Caco-2 (cell line): ENCODE measurements at regions not wholly inside any gene's neighbourhood (a gene's known extent, or its start where the extent isn't known, plus 50 kb on each side); places are given as distances from the start of the nearest gene placed in this dataset.

Experiments
- BruUV-seq: library from RNA; stranded (reverse); fragments of 400-500 nt; replicated peaks from 2 replicates; lab custom pipeline; 2021; lab: Mats Ljungman, UMichigan
- CTCF ChIA-PET: fragments of 300-600 bp; sonication (Branson Sonifier 250); formaldehyde crosslinking; loops from one replicate; lab custom pipeline; 2022; ENCODE audit warnings: antibody characterized with exemption; lab: Charles Lee
- POLR2A ChIA-PET: fragments of 300-600 bp; sonication (Branson Sonifier 250); formaldehyde crosslinking; loops from one replicate; lab custom pipeline; 2022; ENCODE audit warnings: antibody characterized with exemption; lab: Charles Lee
- DNase-seq, 2 experiments: peaks; one replicate each; pipeline versions ENCODE4 v3.0.0 to v3.0.0-alpha.2; 2020 to 2022
- H3K27me3 ChIP-seq: replicated peaks from 2 replicates; pipeline ENCODE4 v1.6.0; 2011; ENCODE audit warnings: low read length; ENCODE audit not compliant: control insufficient read depth, insufficient read depth
- H3K36me3 ChIP-seq: 2 replicates; pipeline ENCODE4 v1.5.1; 2011; ENCODE audit warnings: low read length; ENCODE audit not compliant: control insufficient read depth, insufficient read depth
- H3K4me1 ChIP-seq: fragments of 250-450 bp; sonication (Bioruptor Pico); 2 replicates; pipeline ENCODE4 v1.5.1; 2020; ENCODE audit warnings: mild to moderate bottlenecking
- H3K4me3 ChIP-seq: 2 replicates; pipeline ENCODE4 v1.5.1; 2011; ENCODE audit warnings: low read depth, mild to moderate bottlenecking, control low read depth, low read length
- H3K9me3 ChIP-seq: fragments of 250-450 bp; sonication (Bioruptor Pico); 2 replicates; pipeline ENCODE4 v1.5.1; 2020; ENCODE audit warnings: mild to moderate bottlenecking, moderate library complexity
- H3K27ac Mint-ChIP-seq: one replicate; pipeline ENCODE4 v1.8.0; 2022; ENCODE audit warnings: mixed read lengths; ENCODE audit not compliant: unreplicated experiment
- H3K27me3 Mint-ChIP-seq: one replicate; pipeline ENCODE4 v1.8.0; 2022; ENCODE audit warnings: mixed read lengths; ENCODE audit not compliant: insufficient read depth, unreplicated experiment
- H3K36me3 Mint-ChIP-seq: one replicate; pipeline ENCODE4 v1.8.0; 2022; ENCODE audit warnings: mild to moderate bottlenecking, mixed read lengths; ENCODE audit not compliant: insufficient read depth, unreplicated experiment
- H3K4me1 Mint-ChIP-seq: one replicate; pipeline ENCODE4 v1.8.0; 2022; ENCODE audit warnings: low read depth, mixed read lengths; ENCODE audit not compliant: unreplicated experiment
- H3K4me3 Mint-ChIP-seq: one replicate; pipeline ENCODE4 v1.8.0; 2022; ENCODE audit warnings: mild to moderate bottlenecking, moderate library complexity, mixed read lengths; ENCODE audit not compliant: unreplicated experiment
- H3K9me3 Mint-ChIP-seq: one replicate; pipeline ENCODE4 v1.8.0; 2022; ENCODE audit warnings: mixed read lengths; ENCODE audit not compliant: unreplicated experiment
- CTCF ChIP-seq, 2 experiments: fragments of 200-600 bp in 1 of 2; IDR thresholded peaks; 1 replicate in 1 of 2; 2 replicates in 1 of 2; pipeline versions ENCODE4 v1.5.1 to v1.8.0; 2011 to 2022; ENCODE audit warnings: antibody characterized with exemption in 1 of 2, control low read depth in 1 of 2, inconsistent platforms in 1 of 2, low read depth in 1 of 2, low read length in 1 of 2, mild to moderate bottlenecking in 1 of 2, moderate library complexity in 1 of 2; ENCODE audit not compliant: insufficient read depth in 1 of 2, severe bottlenecking in 1 of 2, unreplicated experiment in 1 of 2
- intact Hi-C: fragments of 100-400 bp; cut with micrococcal nuclease; formaldehyde crosslinking; loops from one replicate; pipeline ENCODE4 v1.10.0; 2022; ENCODE audit not compliant: unreplicated experiment

DNA sequence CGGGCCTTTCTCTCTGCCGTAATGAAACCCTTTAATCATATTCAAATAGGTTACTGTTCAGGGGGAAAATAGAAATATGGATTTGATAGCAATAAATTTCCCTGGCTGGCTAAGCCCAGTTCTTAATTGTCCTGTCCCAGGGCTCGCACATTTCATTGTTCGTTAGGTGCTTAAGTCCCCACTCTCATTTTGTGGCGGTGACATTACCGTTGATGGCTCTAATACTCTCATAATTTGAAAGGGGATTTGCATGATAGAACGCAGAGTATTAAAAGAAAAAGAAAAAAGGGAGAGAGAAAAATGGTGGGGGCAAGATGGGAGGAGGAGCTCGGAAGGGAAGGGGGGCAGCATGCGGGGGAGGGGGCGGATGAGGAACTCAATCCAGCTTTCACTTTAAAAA is 79.1 kb upstream of the FOXP4 start:
- no peaks in the 10 kb centered on the region; the same call in 1 of the 2 replicates for H3K36me3 ChIP-seq
- no peak overlapping the region for H3K27ac Mint-ChIP-seq
- no peaks in the 10 kb centered on the region for H3K27me3 ChIP-seq
- H3K9me3 ChIP-seq: no peaks in the 10 kb centered on the region
- no peak for TF ChIP-seq CTCF (IDR thresholded peaks at IDR 0.05; ENCODE audit: insufficient read depth in 1 of 2, low read depth in 1 of 2, low read length in 1 of 2, severe bottlenecking in 1 of 2, unreplicated experiment in 1 of 2)
- no TSS peak for BruUV-seq
- H3K36me3 Mint-ChIP-seq: no peaks in the 10 kb centered on the region
- intact Hi-C loops: no loop called here
- H3K4me1 ChIP-seq: peaks cover 26% of the 10 kb centered on the region
- ChIA-PET POLR2A (no interaction called here), CTCF (no interaction called here)
- no peak overlapping the region for H3K4me3 ChIP-seq
- H3K4me1 Mint-ChIP-seq: peaks cover 36% of the 10 kb centered on the region
- no peak for DNase-seq
- H3K9me3 Mint-ChIP-seq: no peaks in the 10 kb centered on the region
- H3K27me3 Mint-ChIP-seq: no peaks in the 10 kb centered on the region
- no peak overlapping the region for H3K4me3 Mint-ChIP-seq

- H3K9me3 ChIP-seq: no peaks in the 10 kb centered on the region
- H3K4me3 Mint-ChIP-seq: no peak overlapping the region
- no peak for DNase-seq
- no peaks in the 10 kb centered on the region; the same call in 1 of the 2 replicates for H3K36me3 ChIP-seq
- peaks cover 31% of the 10 kb centered on the region for H3K4me1 ChIP-seq
- CTCF ChIA-PET: no interaction called here
- no peak overlapping the region for H3K27ac Mint-ChIP-seq
- BruUV-seq: no TSS peak
- H3K27me3 ChIP-seq: no peaks in the 10 kb centered on the region
- H3K9me3 Mint-ChIP-seq: no peaks in the 10 kb centered on the region
- H3K4me3 ChIP-seq: no peak overlapping the region
- H3K4me1 Mint-ChIP-seq: peaks cover 36% of the 10 kb centered on the region
- intact Hi-C loops: no loop called here
- no peaks in the 10 kb centered on the region for H3K27me3 Mint-ChIP-seq
- POLR2A ChIA-PET: no interaction called here
- peaks cover 2% of the 10 kb centered on the region for H3K36me3 Mint-ChIP-seq
- TF ChIP-seq CTCF (IDR thresholded peaks at IDR 0.05; ENCODE audit: insufficient read depth in 1 of 2, low read depth in 1 of 2, low read length in 1 of 2, severe bottlenecking in 1 of 2, unreplicated experiment in 1 of 2): no peak
Measured at GRCh38 chr6:41467627-41468404, 78.4 kb upstream of the FOXP4 start.

- H3K4me3 Mint-ChIP-seq: peak overlapping the region; percentile 45
- peaks cover 27% of the 10 kb centered on the region for H3K4me1 Mint-ChIP-seq
- ChIA-PET POLR2A (no interaction called here), CTCF (no interaction called here)
- Histone ChIP-seq H3K27me3 (no peaks in the 10 kb centered on the region), H3K4me1 (peaks cover 27% of the 10 kb centered on the region), H3K36me3 (no peaks in the 10 kb centered on the region), H3K4me3 (no peak overlapping the region), H3K9me3 (no peaks in the 10 kb centered on the region)
- peak overlapping the region; percentile 58 for H3K27ac Mint-ChIP-seq
- H3K36me3 Mint-ChIP-seq: peaks cover 6% of the 10 kb centered on the region
- TF ChIP-seq CTCF (IDR thresholded peaks at IDR 0.05; ENCODE audit: insufficient read depth in 1 of 2, low read depth in 1 of 2, low read length in 1 of 2, severe bottlenecking in 1 of 2, unreplicated experiment in 1 of 2): no peak
- intact Hi-C loops: no loop called here
- no peak for DNase-seq
- no TSS peak for BruUV-seq
- H3K9me3 Mint-ChIP-seq: no peaks in the 10 kb centered on the region
- H3K27me3 Mint-ChIP-seq: no peaks in the 10 kb centered on the region
Measured at GRCh38 chr6:41469156-41470028, 76.8 kb upstream of the FOXP4 start.
